Activated CD8-positive, alpha-beta T cell treated with anti-CD3 and anti-CD28 coated beads for 36 hours (primary cell): ENCODE measurements at regions not wholly inside any gene's neighbourhood (a gene's known extent, or its start where the extent isn't known, plus 50 kb on each side); places are given as distances from the start of the nearest gene placed in this dataset.

Experiments
- ATAC-seq: fragments of 200-7000 bp; cut with Tn5 transposase; one replicate; pipeline ENCODE4 v1.10.0; 2021; ENCODE audit warnings: mild to moderate bottlenecking, moderate library complexity
- CTCF ChIA-PET: fragments of 350-600 bp; sonication (Branson Sonifier 250); formaldehyde crosslinking; loops from one replicate; lab custom pipeline; 2021; ENCODE audit warnings: antibody characterized with exemption; lab: Charles Lee
- POLR2A ChIA-PET: fragments of 350-600 bp; sonication (Branson Sonifier 250); formaldehyde crosslinking; loops from one replicate; lab custom pipeline; 2021; ENCODE audit warnings: antibody characterized with exemption; lab: Charles Lee
- DNase-seq: peaks from one replicate; pipeline ENCODE4 v3.0.0-alpha.2; 2020
- H3K27ac Mint-ChIP-seq: one replicate; pipeline ENCODE4 v1.8.0; 2021; ENCODE audit warnings: mild to moderate bottlenecking, mixed read lengths
- H3K27me3 Mint-ChIP-seq: one replicate; pipeline ENCODE4 v1.8.0; 2021; ENCODE audit warnings: mixed read lengths
- H3K36me3 Mint-ChIP-seq: one replicate; pipeline ENCODE4 v1.8.0; 2021; ENCODE audit warnings: low read depth, mixed read lengths
- H3K4me1 Mint-ChIP-seq: one replicate; pipeline ENCODE4 v1.8.0; 2021; ENCODE audit warnings: low read depth, mixed read lengths
- H3K4me3 Mint-ChIP-seq: one replicate; pipeline ENCODE4 v1.8.0; 2021; ENCODE audit warnings: mild to moderate bottlenecking, moderate library complexity, mixed read lengths
- H3K9me3 Mint-ChIP-seq: one replicate; pipeline ENCODE4 v1.8.0; 2021; ENCODE audit warnings: mixed read lengths
- CTCF ChIP-seq: fragments of 200-600 bp; IDR thresholded peaks from one replicate; pipeline ENCODE4 v1.8.0; 2022; ENCODE audit warnings: antibody characterized with exemption, mild to moderate bottlenecking
- intact Hi-C: fragments of 100-400 bp; cut with micrococcal nuclease; formaldehyde crosslinking; loops from one replicate; pipeline ENCODE4 v1.10.0; 2022

- H3K27me3 Mint-ChIP-seq = no peaks in the 10 kb centered on the region
- ChIA-PET POLR2A (no interaction called here), CTCF (no interaction called here)
- intact Hi-C loops = no loop called here
- H3K4me1 Mint-ChIP-seq = no peaks in the 10 kb centered on the region
- DNase-seq (no peak), ATAC-seq (no peak)
- H3K4me3 Mint-ChIP-seq = no peak overlapping the region
- H3K9me3 Mint-ChIP-seq = no peaks in the 10 kb centered on the region
- H3K27ac Mint-ChIP-seq = no peak overlapping the region
- TF ChIP-seq CTCF = no peak
- H3K36me3 Mint-ChIP-seq = no peaks in the 10 kb centered on the region
Observed at GRCh38 chr7:125085084-125085483, 155.5 kb upstream of the POT1 start.

- ChIA-PET CTCF (no interaction called here), POLR2A (no interaction called here)
- Mint-ChIP-seq H3K27me3 (no peaks in the 10 kb centered on the region), H3K27ac (no peak overlapping the region), H3K4me1 (no peaks in the 10 kb centered on the region), H3K9me3 (no peaks in the 10 kb centered on the region), H3K36me3 (no peaks in the 10 kb centered on the region), H3K4me3 (no peak overlapping the region)
- intact Hi-C loops = no loop called here
- ATAC-seq (no peak), DNase-seq (no peak)
- TF ChIP-seq CTCF = no peak
Observed at GRCh38 chr7:125084196-125084595, 154.6 kb upstream of the POT1 start.

GRCh38 chr7:125074141-125074540, 144.5 kb upstream of the POT1 start:
- POLR2A ChIA-PET = no interaction called here
- DNase-seq (no peak), ATAC-seq (no peak)
- no peak overlapping the region for H3K4me3 Mint-ChIP-seq
- CTCF ChIA-PET = no interaction called here
- TF ChIP-seq CTCF = no peak
- no peaks in the 10 kb centered on the region for H3K4me1 Mint-ChIP-seq
- H3K36me3 Mint-ChIP-seq = no peaks in the 10 kb centered on the region
- peaks cover 3% of the 10 kb centered on the region for H3K9me3 Mint-ChIP-seq
- H3K27ac Mint-ChIP-seq = no peak overlapping the region
- intact Hi-C loops = no loop called here
- H3K27me3 Mint-ChIP-seq = no peaks in the 10 kb centered on the region

DNA sequence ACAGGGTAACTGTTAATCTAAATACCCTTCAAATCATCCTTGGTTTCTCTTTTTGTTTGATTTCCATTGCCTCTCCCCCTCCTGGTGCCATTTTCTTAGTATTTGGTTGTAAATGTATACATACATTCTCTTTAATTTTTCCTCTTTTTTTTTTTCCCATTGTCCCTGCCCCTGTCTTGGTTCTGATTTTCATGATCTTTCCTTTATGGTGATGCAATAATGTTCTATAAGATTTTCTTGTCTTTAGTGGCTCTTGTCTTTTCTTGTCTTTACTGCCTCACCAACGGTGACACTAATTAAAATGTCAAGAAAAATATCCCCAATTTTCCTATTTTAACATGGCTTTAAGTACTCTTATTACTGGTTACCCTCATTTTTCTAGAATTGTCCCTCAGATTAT, 135.9 kb upstream of the POT1 start:
- H3K9me3 Mint-ChIP-seq = no peaks in the 10 kb centered on the region
- no peak for ATAC-seq
- H3K27me3 Mint-ChIP-seq = no peaks in the 10 kb centered on the region
- DNase-seq = no peak
- intact Hi-C loops = no loop called here
- no peaks in the 10 kb centered on the region for H3K4me1 Mint-ChIP-seq
- H3K4me3 Mint-ChIP-seq = no peak overlapping the region
- CTCF ChIA-PET = no interaction called here
- H3K36me3 Mint-ChIP-seq = no peaks in the 10 kb centered on the region
- POLR2A ChIA-PET = no interaction called here
- H3K27ac Mint-ChIP-seq = no peak overlapping the region
- no peak for TF ChIP-seq CTCF

DNA sequence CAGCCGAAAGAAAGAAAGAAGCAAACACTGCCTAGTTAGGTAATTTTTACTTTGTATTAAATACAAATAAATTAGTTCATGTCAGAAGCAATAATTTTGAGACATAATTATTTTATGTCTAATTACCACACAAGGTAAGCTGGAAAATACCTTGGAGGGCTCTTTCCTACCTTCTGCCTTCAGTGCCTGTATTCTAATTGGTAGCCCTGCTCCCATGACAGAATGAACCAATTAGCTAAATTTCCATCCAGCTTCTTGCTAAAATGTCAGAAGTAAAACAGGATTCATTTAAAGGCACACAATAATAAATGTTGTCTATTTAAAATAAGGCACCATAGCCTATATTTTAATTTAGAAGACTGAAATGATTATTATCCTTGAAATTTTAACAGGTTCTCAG, 135.4 kb upstream of the POT1 start:
- ChIA-PET POLR2A (no interaction called here), CTCF (no interaction called here)
- Mint-ChIP-seq H3K4me3 (no peak overlapping the region), H3K27me3 (no peaks in the 10 kb centered on the region), H3K36me3 (no peaks in the 10 kb centered on the region), H3K4me1 (no peaks in the 10 kb centered on the region), H3K9me3 (no peaks in the 10 kb centered on the region), H3K27ac (no peak overlapping the region)
- TF ChIP-seq CTCF = no peak
- ATAC-seq (no peak), DNase-seq (no peak)
- intact Hi-C loops = no loop called here
